Endothelial cell of umbilical vein (primary cell): ENCODE measurements at regions not wholly inside any gene's neighbourhood (a gene's known extent, or its start where the extent isn't known, plus 50 kb on each side); places are given as distances from the start of the nearest gene placed in this dataset.

ENCODE experiments used
- BruUV-seq: library from RNA; stranded (reverse); fragments of 400-500 nt; replicated peaks from 2 replicates; lab custom pipeline; 2021; lab: Mats Ljungman, UMichigan
- CTCF ChIA-PET: fragments of 300-600, 350-600 bp; sonication (Branson Sonifier 250); formaldehyde crosslinking; loops from one replicate; lab custom pipeline; 2021; ENCODE audit warnings: antibody characterized with exemption, inconsistent platforms; lab: Charles Lee
- POLR2A ChIA-PET: fragments of 300-600, 350-600 bp; sonication (Branson Sonifier 250); formaldehyde crosslinking; loops from one replicate; lab custom pipeline; 2021; ENCODE audit warnings: antibody characterized with exemption, inconsistent platforms; lab: Charles Lee
- DNase-seq: peaks from one replicate; pipeline ENCODE4 v3.0.0-alpha.2; 2011; ENCODE audit warnings: low read depth, low spot score
- FAIRE-seq: peaks from 2 replicates; lab custom pipeline; 2011; peaks lifted over from hg19 to GRCh38; lab: Jason Lieb, UNC
- H2AFZ ChIP-seq: 2 replicates; pipeline ENCODE4 v1.6.0; 2012; ENCODE audit warnings: low read depth, low read length, control low read depth, inconsistent platforms
- H3K27ac ChIP-seq: 2 replicates; pipeline ENCODE4 v1.5.1; 2011; ENCODE audit warnings: low read depth, mild to moderate bottlenecking, control low read depth, low read length, moderate library complexity; ENCODE audit not compliant: insufficient read depth
- H3K27me3 ChIP-seq, 2 experiments: 2 replicates each; pipeline versions ENCODE4 v1.6.0 to v1.6.1; 2011; ENCODE audit warnings: low read length in 2 of 2, mixed read lengths in 1 of 2; ENCODE audit not compliant: control insufficient read depth in 2 of 2, insufficient read depth in 2 of 2
- H3K36me3 ChIP-seq, 2 experiments: 2 replicates in 1 of 2; 3 replicates in 1 of 2; pipeline ENCODE4 v1.5.1; 2011; ENCODE audit warnings: low read length in 2 of 2, mild to moderate bottlenecking in 1 of 2, moderate library complexity in 1 of 2; ENCODE audit not compliant: control insufficient read depth in 2 of 2, insufficient read depth in 2 of 2; ENCODE audit errors: extremely low read depth in 1 of 2
- H3K4me1 ChIP-seq: 3 replicates; pipeline ENCODE4 v1.5.1; 2011; ENCODE audit warnings: mild to moderate bottlenecking, low read length; ENCODE audit not compliant: control insufficient read depth, insufficient read depth; ENCODE audit errors: extremely low read depth
- H3K4me2 ChIP-seq: 2 replicates; pipeline ENCODE4 v1.6.1; 2011; ENCODE audit warnings: low read length, control low read depth, mixed read lengths; ENCODE audit not compliant: insufficient read depth
- H3K4me3 ChIP-seq, 3 experiments: fragments of 200-600 bp in 1 of 3; sonication (generic), shearing (Covaris generic) in 1 of 3; replicated peaks in 1 of 3; 2 replicates each; pipeline ENCODE4 v1.5.1; 2011 to 2016; ENCODE audit warnings: control low read depth in 3 of 3, low read length in 3 of 3, mild to moderate bottlenecking in 2 of 3, inconsistent platforms in 1 of 3, low read depth in 1 of 3, moderate library complexity in 1 of 3; ENCODE audit not compliant: insufficient read depth in 1 of 3
- H3K79me2 ChIP-seq: 2 replicates; pipeline ENCODE4 v1.6.0; 2012; ENCODE audit warnings: low read length, inconsistent platforms; ENCODE audit not compliant: control insufficient read depth, insufficient read depth
- H3K9ac ChIP-seq: replicated peaks from 2 replicates; pipeline ENCODE3; 2011; ENCODE audit warnings: low read length, control low read depth; ENCODE audit not compliant: insufficient read depth; ENCODE audit errors: extremely low read depth
- H3K9me1 ChIP-seq: replicated peaks from 3 replicates; pipeline ENCODE4 v1.6.0; 2011; ENCODE audit warnings: mild to moderate bottlenecking, low read length; ENCODE audit not compliant: control insufficient read depth, insufficient read depth; ENCODE audit errors: extremely low read depth
- H3K9me3 ChIP-seq: replicated peaks from 2 replicates; pipeline ENCODE4 v1.5.1; 2012; ENCODE audit warnings: low read length, inconsistent platforms; ENCODE audit not compliant: control insufficient read depth, insufficient read depth
- H4K20me1 ChIP-seq: replicated peaks from 2 replicates; pipeline ENCODE3; 2011; ENCODE audit warnings: mild to moderate bottlenecking, low read length; ENCODE audit not compliant: control insufficient read depth, insufficient read depth; ENCODE audit errors: extremely low read depth
- CTCF ChIP-seq, 2 donors: IDR thresholded peaks; 1 replicate in 1 of 2; 2 replicates in 1 of 2; pipeline ENCODE4 v1.5.1; 2011; ENCODE audit warnings: low read length in 2 of 2, mild to moderate bottlenecking in 2 of 2, moderate library complexity in 2 of 2, control low read depth in 1 of 2, inconsistent platforms in 1 of 2, low read depth in 1 of 2; ENCODE audit not compliant: insufficient read depth in 1 of 2; ENCODE audit errors: extremely low read depth in 1 of 2
- EZH2 ChIP-seq: IDR thresholded peaks from 2 replicates; pipeline ENCODE4 v1.6.1; 2012; ENCODE audit warnings: borderline replicate concordance, low read depth, mild to moderate bottlenecking, moderate library complexity, low read length, inconsistent platforms; ENCODE audit not compliant: severe bottlenecking
- GATA2 ChIP-seq: IDR thresholded peaks from 2 replicates; pipeline ENCODE4 v1.7.0; 2011; ENCODE audit warnings: low read depth, mild to moderate bottlenecking, moderate library complexity, mixed read lengths, low read length; ENCODE audit not compliant: insufficient read length, insufficient read depth
- MYC ChIP-seq: IDR thresholded peaks from one replicate; pipeline ENCODE4 v1.6.1; 2011; ENCODE audit warnings: mild to moderate bottlenecking, low read depth, low read length
- dilution Hi-C: fragments of 300-500 bp; cut with MboI; formaldehyde crosslinking; loops from one replicate; pipeline ENCODE4 v1.15.0; 2019; ENCODE audit warnings: low sequenced_read_pairs; ENCODE audit not compliant: extremely low pct_ligation_motif_present
- intact Hi-C: fragments of 100-400 bp; cut with micrococcal nuclease; formaldehyde crosslinking; loops from one replicate; pipeline ENCODE4 v1.10.0; 2022

DNA sequence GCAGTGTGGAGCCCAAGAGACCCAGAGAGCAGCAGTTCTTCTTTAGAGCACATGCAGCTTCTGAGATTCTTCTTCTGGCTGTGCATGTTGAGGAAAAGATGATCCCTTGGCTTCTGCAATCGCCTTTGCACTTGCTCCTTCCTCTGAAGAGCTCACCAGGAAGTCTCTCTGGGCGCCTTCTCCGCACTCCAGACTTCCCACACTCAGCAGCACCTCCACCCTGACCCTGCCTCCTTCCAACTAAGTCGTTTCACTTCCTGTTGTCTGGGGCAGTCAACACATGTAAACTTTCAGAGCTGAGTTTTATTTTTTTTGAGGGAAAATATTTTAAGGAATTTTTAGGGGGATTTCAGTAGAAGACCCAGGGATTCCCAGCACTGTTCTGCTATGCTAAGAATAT lies 73.4 kb upstream of the F3 start:
- TF ChIP-seq EZH2 (no peak), GATA2 (no peak)
- H3K9ac ChIP-seq: no peak overlapping the region
- intact Hi-C loops: no loop called here
- ChIA-PET POLR2A (no interaction called here), CTCF (interaction anchor here (0.6 to 1.4 kb wide), 3 partner anchors 12 to 138 kb away, joined by 3 to 4 read pairs (median 3); no protein-coding TSS in a partner anchor)
- peaks cover 0 to 3% of the 10 kb centered on the region in 2 experiments for H3K27me3 ChIP-seq
- no peaks in the 10 kb centered on the region for H3K4me1 ChIP-seq
- no peak overlapping the region for H3K4me3 ChIP-seq
- no peak overlapping the region for H3K27ac ChIP-seq
- no peaks in the 10 kb centered on the region for H3K79me2 ChIP-seq
- dilution Hi-C loops: no loop called here
- H3K9me1 ChIP-seq: no peaks in the 10 kb centered on the region
- no TSS peak for BruUV-seq
- H3K9me3 ChIP-seq: no peaks in the 10 kb centered on the region
- FAIRE-seq (no peak), DNase-seq (no peak)
- H4K20me1 ChIP-seq: no peaks in the 10 kb centered on the region
- H2AFZ ChIP-seq: no peak overlapping the region
- H3K36me3 ChIP-seq: no peaks in the 10 kb centered on the region
- H3K4me2 ChIP-seq: no peak overlapping the region

- POLR2A ChIA-PET: no interaction called here
- Histone ChIP-seq H3K9me3 (no peaks in the 10 kb centered on the region), H3K79me2 (no peaks in the 10 kb centered on the region), H3K27ac (no peak overlapping the region), H3K4me2 (no peak overlapping the region), H3K9me1 (no peaks in the 10 kb centered on the region), H3K36me3 (no peaks in the 10 kb centered on the region), H2AFZ (no peak overlapping the region), H4K20me1 (no peaks in the 10 kb centered on the region), H3K9ac (no peak overlapping the region), H3K4me3 (no peak overlapping the region), H3K4me1 (no peaks in the 10 kb centered on the region), H3K27me3 (peaks cover 0 to 5% of the 10 kb centered on the region in 2 experiments)
- dilution Hi-C loops (no loop called here), intact Hi-C loops (no loop called here)
- DNase-seq: no peak
- no TSS peak for BruUV-seq
- CTCF ChIA-PET: interaction anchor here (1.1 to 1.4 kb wide), 2 partner anchors 13 to 14 kb away, joined by 3 read pairs; no protein-coding TSS in a partner anchor
- FAIRE-seq: no peak
- TF ChIP-seq GATA2 (no peak), MYC (no peak), CTCF (IDR thresholded peaks at IDR 0.05; ENCODE audit: extremely low read depth in 1 of 2, insufficient read depth in 1 of 2, low read depth in 1 of 2, low read length in 2 of 2) (no peak)
These were observed 72.7 kb upstream of the F3 start for GRCh38 chr1:94614168-94614815.
